Fibroblast of pulmonary artery (primary cell): ENCODE measurements at regions not wholly inside any gene's neighbourhood (a gene's known extent, or its start where the extent isn't known, plus 50 kb on each side); places are given as distances from the start of the nearest gene placed in this dataset.

Experiments
- DNase-seq: peaks from one replicate; pipeline ENCODE4 v3.0.0-alpha.2; 2010; ENCODE audit warnings: low read depth
- H3K4me3 ChIP-seq: replicated peaks from 2 replicates; pipeline ENCODE4 v1.5.1; 2011; ENCODE audit warnings: low read depth, mild to moderate bottlenecking, control low read depth, low read length, moderate library complexity
- TF ChIP-seq, protein P1 (sequence below): IDR thresholded peaks from 2 replicates; pipeline ENCODE4 v1.5.1; 2011; ENCODE audit warnings: mild to moderate bottlenecking, control low read depth, low read length, inconsistent platforms; ENCODE audit errors: missing control alignments

- TF ChIP-seq, protein P1, sequence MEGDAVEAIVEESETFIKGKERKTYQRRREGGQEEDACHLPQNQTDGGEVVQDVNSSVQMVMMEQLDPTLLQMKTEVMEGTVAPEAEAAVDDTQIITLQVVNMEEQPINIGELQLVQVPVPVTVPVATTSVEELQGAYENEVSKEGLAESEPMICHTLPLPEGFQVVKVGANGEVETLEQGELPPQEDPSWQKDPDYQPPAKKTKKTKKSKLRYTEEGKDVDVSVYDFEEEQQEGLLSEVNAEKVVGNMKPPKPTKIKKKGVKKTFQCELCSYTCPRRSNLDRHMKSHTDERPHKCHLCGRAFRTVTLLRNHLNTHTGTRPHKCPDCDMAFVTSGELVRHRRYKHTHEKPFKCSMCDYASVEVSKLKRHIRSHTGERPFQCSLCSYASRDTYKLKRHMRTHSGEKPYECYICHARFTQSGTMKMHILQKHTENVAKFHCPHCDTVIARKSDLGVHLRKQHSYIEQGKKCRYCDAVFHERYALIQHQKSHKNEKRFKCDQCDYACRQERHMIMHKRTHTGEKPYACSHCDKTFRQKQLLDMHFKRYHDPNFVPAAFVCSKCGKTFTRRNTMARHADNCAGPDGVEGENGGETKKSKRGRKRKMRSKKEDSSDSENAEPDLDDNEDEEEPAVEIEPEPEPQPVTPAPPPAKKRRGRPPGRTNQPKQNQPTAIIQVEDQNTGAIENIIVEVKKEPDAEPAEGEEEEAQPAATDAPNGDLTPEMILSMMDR = no peak
- peak; percentile 46 for DNase-seq
- H3K4me3 ChIP-seq = no peak overlapping the region
These were observed 1413.0 kb downstream of the PCDH7 start for GRCh38 chr4:32133141-32133540.

- H3K4me3 ChIP-seq = no peak overlapping the region
- TF ChIP-seq, protein P1 = no peak
- DNase-seq = no peak
These were observed 1413.6 kb downstream of the PCDH7 start for GRCh38 chr4:32133734-32134133.

GRCh38 chr4:32135642-32136041, 1415.5 kb downstream of the PCDH7 start:
- TF ChIP-seq, protein P1 = no peak
- peak; percentile 31 for DNase-seq

GRCh38 chr4:32136081-32136787, 1416.1 kb downstream of the PCDH7 start:
- no peak for DNase-seq
- TF ChIP-seq, protein P1 = no peak
- H3K4me3 ChIP-seq = no peak overlapping the region

More at GRCh38 chr4:32135642-32136041, 1415.5 kb downstream of the PCDH7 start:
- no peak overlapping the region for H3K4me3 ChIP-seq

GRCh38 chr4:32140636-32141035, 1420.5 kb downstream of the PCDH7 start:
- H3K4me3 ChIP-seq = peak overlapping the region; percentile 17
- TF ChIP-seq, protein P1 = no peak
- peak; percentile 86 for DNase-seq

DNA sequence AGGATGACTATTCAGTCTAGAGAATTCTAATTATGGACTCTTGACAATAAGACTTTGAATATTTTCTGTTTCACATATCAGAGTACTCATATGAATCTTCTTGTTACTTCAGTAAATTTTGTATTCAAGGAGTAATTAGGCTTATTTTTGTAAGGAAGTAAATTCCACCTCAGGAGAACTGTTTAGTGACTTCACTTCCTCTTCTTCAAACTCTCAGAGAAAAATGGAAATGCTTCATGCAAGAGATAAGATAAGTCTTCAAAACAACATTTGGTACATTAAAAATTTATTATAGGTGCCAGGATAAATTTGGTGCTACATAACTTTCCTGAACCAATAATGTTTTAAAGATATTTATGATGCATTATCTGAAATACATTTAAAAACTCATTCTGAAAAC, 1421.9 kb downstream of the PCDH7 start:
- TF ChIP-seq, protein P1 = no peak
- DNase-seq = peak; percentile 17
- H3K4me3 ChIP-seq = no peak overlapping the region

DNA sequence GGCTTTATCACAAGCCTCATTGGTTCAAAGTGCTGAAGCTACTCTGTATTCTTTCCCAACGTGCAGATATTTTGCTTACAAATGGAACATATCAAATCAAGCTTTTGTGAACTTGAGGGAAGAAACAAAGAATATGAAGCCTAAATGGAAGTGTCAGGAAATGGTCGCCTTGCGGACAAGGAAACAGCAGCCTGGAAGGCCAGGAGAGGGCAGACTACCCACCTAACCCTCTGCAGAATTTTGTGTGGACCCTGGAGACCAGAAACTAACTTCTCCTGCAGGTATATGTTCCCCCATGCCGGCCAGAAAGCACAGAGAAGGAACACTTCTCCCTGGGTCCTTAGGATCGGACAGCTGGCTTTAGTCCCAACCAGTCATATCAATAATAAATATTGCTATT, 1425.8 kb downstream of the PCDH7 start:
- no peak overlapping the region for H3K4me3 ChIP-seq
- no peak for DNase-seq
- TF ChIP-seq, protein P1 = no peak
